ENCODE measurements at regions not wholly inside any gene's neighbourhood (a gene's known extent, or its start where the extent isn't known, plus 50 kb on each side); places are given as distances from the start of the nearest gene placed in this dataset.

GRCh38 chr13:57375876-57376275 is 208.9 kb downstream of the PRR20E start:
- ATAC-seq (no peak), FAIRE-seq (no peak), DNase-seq (ENCODE audit: extremely low read depth in 1 of 4, low spot score in 3 of 4) (no peak)
- Histone ChIP-seq H3K4me3 (no peak overlapping the region), H3K27ac (ENCODE audit: extremely low read depth, low read depth, low read length) (no peak overlapping the region), H3K9me3 (replicated peaks; ENCODE audit: control insufficient read depth, insufficient read depth, low read depth, low read length) (no peaks in the 10 kb centered on the region; the same call in 1 of the 2 replicates), H3K27me3 (ENCODE audit: control insufficient read depth in 2 of 2, insufficient read depth in 2 of 2, low read length in 2 of 2) (no peaks in the 10 kb centered on the region), H3K4me2 (ENCODE audit: insufficient read depth, low read length) (no peak overlapping the region), H2AFZ (ENCODE audit: low read depth, low read length) (no peak overlapping the region), H3K36me3 (ENCODE audit: control insufficient read depth, insufficient read depth, low read length) (no peaks in the 10 kb centered on the region), H3K9ac (ENCODE audit: insufficient read depth in 1 of 2, low read depth in 2 of 2, low read length in 2 of 2) (no peak overlapping the region), H3K9me1 (ENCODE audit: control insufficient read depth, insufficient read depth, low read length) (no peaks in the 10 kb centered on the region), H4K20me1 (replicated peaks; ENCODE audit: control insufficient read depth, insufficient read depth, low read length) (no peaks in the 10 kb centered on the region), H3K79me2 (ENCODE audit: control insufficient read depth, insufficient read depth, low read length) (no peaks in the 10 kb centered on the region), H3K4me1 (replicated peaks in 1 of 2; ENCODE audit: control insufficient read depth in 2 of 2, insufficient read depth in 2 of 2, low read length in 2 of 2) (no peaks in the 10 kb centered on the region)
- in situ Hi-C loops (cut with MboI) (no loop called here), intact Hi-C loops (cut with micrococcal nuclease) (no loop called here)
- WGBS (ENCODE audit: insufficient coverage, low coverage, missing lambda C conversion rate), result 4% methylated on average over 2 of the region's 2 CpGs
- ChIA-PET POLR2A (no interaction called here), CTCF (ENCODE audit: low intra/inter-chr PET ratio) (no interaction called here)
- BruUV-seq (replicated peaks), result no TSS peak
- TF ChIP-seq ZNF561 (CRISPR knock-in tag; conservative IDR thresholded peaks at IDR 0.05) (no peak), TBL1XR1 (IDR thresholded peaks at IDR 0.05; ENCODE audit: low read length in 2 of 2) (no peak), ZBTB43 (CRISPR knock-in tag; IDR thresholded peaks at IDR 0.05) (no peak), HES1 (IDR thresholded peaks at IDR 0.05; ENCODE audit: low read depth) (no peak), TRIM24 (IDR thresholded peaks at IDR 0.05) (no peak), TAF9B (IDR thresholded peaks at IDR 0.05; ENCODE audit: partially characterized antibody) (no peak), POLR3G (IDR thresholded peaks at IDR 0.05; ENCODE audit: extremely low read depth, insufficient read length, insufficient replicate concordance) (no peak)
- TF ChIP-seq, protein P1, sequence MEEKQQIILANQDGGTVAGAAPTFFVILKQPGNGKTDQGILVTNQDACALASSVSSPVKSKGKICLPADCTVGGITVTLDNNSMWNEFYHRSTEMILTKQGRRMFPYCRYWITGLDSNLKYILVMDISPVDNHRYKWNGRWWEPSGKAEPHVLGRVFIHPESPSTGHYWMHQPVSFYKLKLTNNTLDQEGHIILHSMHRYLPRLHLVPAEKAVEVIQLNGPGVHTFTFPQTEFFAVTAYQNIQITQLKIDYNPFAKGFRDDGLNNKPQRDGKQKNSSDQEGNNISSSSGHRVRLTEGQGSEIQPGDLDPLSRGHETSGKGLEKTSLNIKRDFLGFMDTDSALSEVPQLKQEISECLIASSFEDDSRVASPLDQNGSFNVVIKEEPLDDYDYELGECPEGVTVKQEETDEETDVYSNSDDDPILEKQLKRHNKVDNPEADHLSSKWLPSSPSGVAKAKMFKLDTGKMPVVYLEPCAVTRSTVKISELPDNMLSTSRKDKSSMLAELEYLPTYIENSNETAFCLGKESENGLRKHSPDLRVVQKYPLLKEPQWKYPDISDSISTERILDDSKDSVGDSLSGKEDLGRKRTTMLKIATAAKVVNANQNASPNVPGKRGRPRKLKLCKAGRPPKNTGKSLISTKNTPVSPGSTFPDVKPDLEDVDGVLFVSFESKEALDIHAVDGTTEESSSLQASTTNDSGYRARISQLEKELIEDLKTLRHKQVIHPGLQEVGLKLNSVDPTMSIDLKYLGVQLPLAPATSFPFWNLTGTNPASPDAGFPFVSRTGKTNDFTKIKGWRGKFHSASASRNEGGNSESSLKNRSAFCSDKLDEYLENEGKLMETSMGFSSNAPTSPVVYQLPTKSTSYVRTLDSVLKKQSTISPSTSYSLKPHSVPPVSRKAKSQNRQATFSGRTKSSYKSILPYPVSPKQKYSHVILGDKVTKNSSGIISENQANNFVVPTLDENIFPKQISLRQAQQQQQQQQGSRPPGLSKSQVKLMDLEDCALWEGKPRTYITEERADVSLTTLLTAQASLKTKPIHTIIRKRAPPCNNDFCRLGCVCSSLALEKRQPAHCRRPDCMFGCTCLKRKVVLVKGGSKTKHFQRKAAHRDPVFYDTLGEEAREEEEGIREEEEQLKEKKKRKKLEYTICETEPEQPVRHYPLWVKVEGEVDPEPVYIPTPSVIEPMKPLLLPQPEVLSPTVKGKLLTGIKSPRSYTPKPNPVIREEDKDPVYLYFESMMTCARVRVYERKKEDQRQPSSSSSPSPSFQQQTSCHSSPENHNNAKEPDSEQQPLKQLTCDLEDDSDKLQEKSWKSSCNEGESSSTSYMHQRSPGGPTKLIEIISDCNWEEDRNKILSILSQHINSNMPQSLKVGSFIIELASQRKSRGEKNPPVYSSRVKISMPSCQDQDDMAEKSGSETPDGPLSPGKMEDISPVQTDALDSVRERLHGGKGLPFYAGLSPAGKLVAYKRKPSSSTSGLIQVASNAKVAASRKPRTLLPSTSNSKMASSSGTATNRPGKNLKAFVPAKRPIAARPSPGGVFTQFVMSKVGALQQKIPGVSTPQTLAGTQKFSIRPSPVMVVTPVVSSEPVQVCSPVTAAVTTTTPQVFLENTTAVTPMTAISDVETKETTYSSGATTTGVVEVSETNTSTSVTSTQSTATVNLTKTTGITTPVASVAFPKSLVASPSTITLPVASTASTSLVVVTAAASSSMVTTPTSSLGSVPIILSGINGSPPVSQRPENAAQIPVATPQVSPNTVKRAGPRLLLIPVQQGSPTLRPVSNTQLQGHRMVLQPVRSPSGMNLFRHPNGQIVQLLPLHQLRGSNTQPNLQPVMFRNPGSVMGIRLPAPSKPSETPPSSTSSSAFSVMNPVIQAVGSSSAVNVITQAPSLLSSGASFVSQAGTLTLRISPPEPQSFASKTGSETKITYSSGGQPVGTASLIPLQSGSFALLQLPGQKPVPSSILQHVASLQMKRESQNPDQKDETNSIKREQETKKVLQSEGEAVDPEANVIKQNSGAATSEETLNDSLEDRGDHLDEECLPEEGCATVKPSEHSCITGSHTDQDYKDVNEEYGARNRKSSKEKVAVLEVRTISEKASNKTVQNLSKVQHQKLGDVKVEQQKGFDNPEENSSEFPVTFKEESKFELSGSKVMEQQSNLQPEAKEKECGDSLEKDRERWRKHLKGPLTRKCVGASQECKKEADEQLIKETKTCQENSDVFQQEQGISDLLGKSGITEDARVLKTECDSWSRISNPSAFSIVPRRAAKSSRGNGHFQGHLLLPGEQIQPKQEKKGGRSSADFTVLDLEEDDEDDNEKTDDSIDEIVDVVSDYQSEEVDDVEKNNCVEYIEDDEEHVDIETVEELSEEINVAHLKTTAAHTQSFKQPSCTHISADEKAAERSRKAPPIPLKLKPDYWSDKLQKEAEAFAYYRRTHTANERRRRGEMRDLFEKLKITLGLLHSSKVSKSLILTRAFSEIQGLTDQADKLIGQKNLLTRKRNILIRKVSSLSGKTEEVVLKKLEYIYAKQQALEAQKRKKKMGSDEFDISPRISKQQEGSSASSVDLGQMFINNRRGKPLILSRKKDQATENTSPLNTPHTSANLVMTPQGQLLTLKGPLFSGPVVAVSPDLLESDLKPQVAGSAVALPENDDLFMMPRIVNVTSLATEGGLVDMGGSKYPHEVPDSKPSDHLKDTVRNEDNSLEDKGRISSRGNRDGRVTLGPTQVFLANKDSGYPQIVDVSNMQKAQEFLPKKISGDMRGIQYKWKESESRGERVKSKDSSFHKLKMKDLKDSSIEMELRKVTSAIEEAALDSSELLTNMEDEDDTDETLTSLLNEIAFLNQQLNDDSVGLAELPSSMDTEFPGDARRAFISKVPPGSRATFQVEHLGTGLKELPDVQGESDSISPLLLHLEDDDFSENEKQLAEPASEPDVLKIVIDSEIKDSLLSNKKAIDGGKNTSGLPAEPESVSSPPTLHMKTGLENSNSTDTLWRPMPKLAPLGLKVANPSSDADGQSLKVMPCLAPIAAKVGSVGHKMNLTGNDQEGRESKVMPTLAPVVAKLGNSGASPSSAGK (IDR thresholded peaks at IDR 0.05), result no peak

Data from K562 (cell line).